ENCODE measurements at regions not wholly inside any gene's neighbourhood (a gene's known extent, or its start where the extent isn't known, plus 50 kb on each side); places are given as distances from the start of the nearest gene placed in this dataset.

GRCh38 chr13:66162470-66162869 lies 1067.7 kb downstream of the PCDH9 start:
- TF ChIP-seq GATA2 (IDR thresholded peaks at IDR 0.05; ENCODE audit: low read depth, low read length) (no peak), GATA3 (IDR thresholded peaks at IDR 0.05; ENCODE audit: low read depth, low read length) (no peak)
